ENCODE measurements at regions not wholly inside any gene's neighbourhood (a gene's known extent, or its start where the extent isn't known, plus 50 kb on each side); places are given as distances from the start of the nearest gene placed in this dataset.
A peak's percentile ranks its signal among the peaks of the same experiment; 100 is the strongest.

DNA sequence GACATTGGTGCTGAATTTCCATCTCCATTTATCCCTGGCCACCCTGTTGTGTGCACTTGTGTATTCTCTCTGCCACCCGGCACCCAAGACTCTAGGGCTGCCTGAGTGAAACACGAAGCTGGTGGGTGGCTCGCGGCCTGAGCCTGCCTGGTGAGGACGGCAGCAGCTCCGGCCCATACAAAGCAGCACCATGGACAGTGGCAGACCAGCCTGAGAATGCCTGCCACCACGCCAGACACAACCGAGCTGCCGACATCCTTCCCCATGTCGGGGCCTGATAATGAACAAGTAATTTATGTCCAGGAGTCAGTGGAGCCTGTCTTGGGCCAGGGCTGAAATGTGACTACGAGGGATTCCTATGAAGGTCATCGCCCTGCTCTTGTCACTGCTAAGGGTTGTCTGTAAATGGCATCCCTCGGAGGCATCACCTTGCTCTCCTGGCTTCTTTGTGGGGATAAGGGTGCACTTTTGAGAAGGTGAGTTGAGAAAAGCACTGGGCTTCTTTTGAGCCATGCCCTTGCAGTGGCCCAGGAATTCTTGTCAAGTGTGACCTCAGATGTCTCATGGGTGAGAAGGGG lies 175.7 kb downstream of the MELK start:
- H3K4me1 Mint-ChIP-seq: no peaks in the 10 kb centered on the region
- Histone ChIP-seq H3K9me3 (ENCODE audit: low read depth) (no peaks in the 10 kb centered on the region), H3K4me3 (no peak overlapping the region), H3K4me1 (no peaks in the 10 kb centered on the region), H2AFZ (replicated peaks) (no peak overlapping the region), H3K9ac (no peak overlapping the region), H3F3A (ENCODE audit: low read depth) (no peaks in the 10 kb centered on the region), H3K27ac (no peak overlapping the region), H4K20me1 (ENCODE audit: low read depth) (peaks cover 3% of the 10 kb centered on the region), H3K27me3 (peaks cover 61% of the 10 kb centered on the region), H3K36me3 (no peaks in the 10 kb centered on the region), H3K4me2 (no peak overlapping the region), H3K79me2 (ENCODE audit: low read depth) (no peaks in the 10 kb centered on the region)
- peak; percentile 84 for DNase-seq (ENCODE audit: low spot score)
- TF ChIP-seq EZH2 (IDR thresholded peaks at IDR 0.05) (no peak), EZH2phosphoT487 (IDR thresholded peaks at IDR 0.05) (no peak)
- TF ChIP-seq, protein P1, sequence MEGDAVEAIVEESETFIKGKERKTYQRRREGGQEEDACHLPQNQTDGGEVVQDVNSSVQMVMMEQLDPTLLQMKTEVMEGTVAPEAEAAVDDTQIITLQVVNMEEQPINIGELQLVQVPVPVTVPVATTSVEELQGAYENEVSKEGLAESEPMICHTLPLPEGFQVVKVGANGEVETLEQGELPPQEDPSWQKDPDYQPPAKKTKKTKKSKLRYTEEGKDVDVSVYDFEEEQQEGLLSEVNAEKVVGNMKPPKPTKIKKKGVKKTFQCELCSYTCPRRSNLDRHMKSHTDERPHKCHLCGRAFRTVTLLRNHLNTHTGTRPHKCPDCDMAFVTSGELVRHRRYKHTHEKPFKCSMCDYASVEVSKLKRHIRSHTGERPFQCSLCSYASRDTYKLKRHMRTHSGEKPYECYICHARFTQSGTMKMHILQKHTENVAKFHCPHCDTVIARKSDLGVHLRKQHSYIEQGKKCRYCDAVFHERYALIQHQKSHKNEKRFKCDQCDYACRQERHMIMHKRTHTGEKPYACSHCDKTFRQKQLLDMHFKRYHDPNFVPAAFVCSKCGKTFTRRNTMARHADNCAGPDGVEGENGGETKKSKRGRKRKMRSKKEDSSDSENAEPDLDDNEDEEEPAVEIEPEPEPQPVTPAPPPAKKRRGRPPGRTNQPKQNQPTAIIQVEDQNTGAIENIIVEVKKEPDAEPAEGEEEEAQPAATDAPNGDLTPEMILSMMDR (IDR thresholded peaks at IDR 0.05): no peak
- no peak overlapping the region for H3K4me3 Mint-ChIP-seq
- H3K9me3 Mint-ChIP-seq: no peaks in the 10 kb centered on the region
- H3K27me3 Mint-ChIP-seq (ENCODE audit: insufficient read depth, low read depth): peaks cover 37% of the 10 kb centered on the region
- no peak overlapping the region for H3K27ac Mint-ChIP-seq
- no peaks in the 10 kb centered on the region for H3K36me3 Mint-ChIP-seq

DNA sequence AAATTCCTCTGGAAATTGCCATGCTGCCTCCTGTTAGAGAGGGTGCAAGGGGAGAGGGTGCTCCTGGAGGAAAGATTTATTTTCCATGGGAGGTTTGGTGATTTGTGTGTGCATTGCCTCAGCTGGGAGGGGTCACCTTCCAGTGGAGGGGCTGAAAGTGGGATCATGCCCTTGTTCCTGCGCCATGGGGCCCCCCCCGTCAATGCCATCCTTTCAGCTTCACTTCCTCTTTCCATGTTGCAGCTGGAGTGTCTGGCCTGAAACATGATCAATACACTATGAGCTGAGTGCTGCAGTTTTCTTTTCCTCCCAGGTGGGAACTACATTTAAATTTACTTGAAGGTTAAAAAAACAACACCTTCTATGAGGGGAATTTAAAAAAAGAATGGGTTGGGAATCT lies 176.8 kb downstream of the MELK start:
- H3K9me3 ChIP-seq (ENCODE audit: low read depth): no peaks in the 10 kb centered on the region
- H3K4me3 ChIP-seq: no peak overlapping the region
- no peaks in the 10 kb centered on the region for H3F3A ChIP-seq (ENCODE audit: low read depth)
- no peak overlapping the region for H3K9ac ChIP-seq
- no peak overlapping the region for H3K27ac Mint-ChIP-seq
- no peaks in the 10 kb centered on the region for H3K79me2 ChIP-seq (ENCODE audit: low read depth)
- DNase-seq (ENCODE audit: low spot score): no peak
- no peaks in the 10 kb centered on the region for H3K4me1 ChIP-seq
- no peaks in the 10 kb centered on the region for H3K9me3 Mint-ChIP-seq
- peaks cover 3% of the 10 kb centered on the region for H4K20me1 ChIP-seq (ENCODE audit: low read depth)
- H2AFZ ChIP-seq (replicated peaks): no peak overlapping the region
- H3K27ac ChIP-seq: no peak overlapping the region
- TF ChIP-seq EZH2 (IDR thresholded peaks at IDR 0.05): no peak
- TF ChIP-seq, protein P1 (IDR thresholded peaks at IDR 0.05): no peak
- no peak for TF ChIP-seq EZH2phosphoT487 (IDR thresholded peaks at IDR 0.05)
- peaks cover 40% of the 10 kb centered on the region for H3K27me3 Mint-ChIP-seq (ENCODE audit: insufficient read depth, low read depth)
- no peaks in the 10 kb centered on the region for H3K4me1 Mint-ChIP-seq
- no peak overlapping the region for H3K4me2 ChIP-seq
- H3K4me3 Mint-ChIP-seq: no peak overlapping the region
- H3K36me3 Mint-ChIP-seq: no peaks in the 10 kb centered on the region
- H3K36me3 ChIP-seq: no peaks in the 10 kb centered on the region
- H3K27me3 ChIP-seq: peaks cover 72% of the 10 kb centered on the region

DNA sequence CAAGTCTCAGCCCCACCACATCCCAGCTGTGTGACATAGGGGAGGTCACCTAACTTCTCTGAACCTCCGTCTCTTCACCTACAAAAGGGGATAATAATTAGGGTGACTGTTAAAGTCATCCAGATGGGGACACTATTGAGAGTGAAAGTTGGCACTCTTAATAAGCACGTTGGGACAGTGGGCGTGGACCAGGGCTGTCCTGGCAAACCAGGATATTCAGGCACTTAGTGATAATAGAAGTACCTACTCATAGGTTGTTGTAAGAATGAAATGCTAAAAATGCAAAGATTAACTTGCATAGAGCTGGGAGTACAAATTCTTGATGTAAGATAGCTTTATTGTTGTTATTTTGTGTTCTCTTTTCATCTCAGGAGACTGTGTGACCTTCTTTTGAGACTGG lies 177.9 kb downstream of the MELK start:
- peaks cover 3% of the 10 kb centered on the region for H4K20me1 ChIP-seq (ENCODE audit: low read depth)

More for the DNA sequence above, 177.9 kb downstream of the MELK start:
- H3K27me3 ChIP-seq: peaks cover 84% of the 10 kb centered on the region
- no peaks in the 10 kb centered on the region for H3K36me3 Mint-ChIP-seq
- H3K36me3 ChIP-seq: no peaks in the 10 kb centered on the region
- no peaks in the 10 kb centered on the region for H3K79me2 ChIP-seq (ENCODE audit: low read depth)
- H3K4me3 Mint-ChIP-seq: no peak overlapping the region
- H3K9me3 ChIP-seq (ENCODE audit: low read depth): no peaks in the 10 kb centered on the region
- no peak for DNase-seq (ENCODE audit: low spot score)
- H3K27me3 Mint-ChIP-seq (ENCODE audit: insufficient read depth, low read depth): peaks cover 39% of the 10 kb centered on the region
- no peaks in the 10 kb centered on the region for H3K4me1 Mint-ChIP-seq
- H3K4me3 ChIP-seq: no peak overlapping the region
- TF ChIP-seq EZH2phosphoT487 (IDR thresholded peaks at IDR 0.05) (no peak), EZH2 (IDR thresholded peaks at IDR 0.05) (no peak)
- TF ChIP-seq, protein P1 (IDR thresholded peaks at IDR 0.05): no peak
- H3K4me1 ChIP-seq: no peaks in the 10 kb centered on the region
- H3K4me2 ChIP-seq: no peak overlapping the region
- H3F3A ChIP-seq (ENCODE audit: low read depth): no peaks in the 10 kb centered on the region
- H3K9ac ChIP-seq: no peak overlapping the region
- H3K9me3 Mint-ChIP-seq: no peaks in the 10 kb centered on the region
- no peak overlapping the region for H3K27ac ChIP-seq
- H2AFZ ChIP-seq (replicated peaks): no peak overlapping the region
- H3K27ac Mint-ChIP-seq: no peak overlapping the region

All from neural progenitor cell (in vitro differentiated cells).